ENCODE measurements at regions not wholly inside any gene's neighbourhood (a gene's known extent, or its start where the extent isn't known, plus 50 kb on each side); places are given as distances from the start of the nearest gene placed in this dataset.
"Not testable (repeated sequence)": the region's sequence is repeated elsewhere in the genome, so short reads cannot be mapped to it uniquely, and the experiment has no call there.

- DNase-seq (no peak), ATAC-seq (no peak)
- no peaks in the 10 kb centered on the region for H3K27me3 ChIP-seq
- no peaks in the 10 kb centered on the region for H3K4me1 ChIP-seq
- intact Hi-C loops (cut with DNase I), result no loop called here
- no peak for TF ChIP-seq CTCF (IDR thresholded peaks at IDR 0.05)
- H3K9me3 ChIP-seq, result no peaks in the 10 kb centered on the region
- no peaks in the 10 kb centered on the region for H3K36me3 ChIP-seq
- H3K27ac ChIP-seq, result no peak overlapping the region
- WGBS (ENCODE audit: insufficient coverage, low coverage, low lambda C conversion rate, missing lambda C conversion rate), result 61% methylated on average over 4 of the region's 4 CpGs
- no peak overlapping the region for H3K4me3 ChIP-seq
Observed at GRCh38 chr9:107782789-107783188, 293.2 kb upstream of the KLF4 start.

- Histone ChIP-seq H3K4me1 (no peaks in the 10 kb centered on the region), H3K9me3 (no peaks in the 10 kb centered on the region), H3K27ac (no peak overlapping the region), H3K27me3 (no peaks in the 10 kb centered on the region), H3K4me3 (no peak overlapping the region), H3K36me3 (no peaks in the 10 kb centered on the region)
- WGBS (ENCODE audit: insufficient coverage, low coverage, low lambda C conversion rate, missing lambda C conversion rate), result 21% methylated on average over 3 of the region's 3 CpGs
- intact Hi-C loops (cut with DNase I), result no loop called here
- TF ChIP-seq CTCF (IDR thresholded peaks at IDR 0.05) (no peak), POLR2A (IDR thresholded peaks at IDR 0.05) (no peak)
- ATAC-seq (no peak), DNase-seq (no peak)
Observed at GRCh38 chr9:107782381-107782780, 292.8 kb upstream of the KLF4 start.

GRCh38 chr9:107780960-107781359 is 291.4 kb upstream of the KLF4 start:
- ATAC-seq (no peak), DNase-seq (no peak)
- H3K9me3 ChIP-seq, result no peaks in the 10 kb centered on the region
- no peaks in the 10 kb centered on the region for H3K4me1 ChIP-seq
- TF ChIP-seq CTCF (IDR thresholded peaks at IDR 0.05) (no peak), POLR2A (IDR thresholded peaks at IDR 0.05) (no peak)
- H3K27ac ChIP-seq, result no peak overlapping the region
- H3K27me3 ChIP-seq, result no peaks in the 10 kb centered on the region
- H3K4me3 ChIP-seq, result no peak overlapping the region
- intact Hi-C loops (cut with DNase I), result no loop called here
- H3K36me3 ChIP-seq, result no peaks in the 10 kb centered on the region
- whole genome bisulfite sequencing (ENCODE audit: insufficient coverage, low coverage, low lambda C conversion rate, missing lambda C conversion rate), result 36% methylated on average over 3 of the region's 3 CpGs

GRCh38 chr9:107779731-107780130 is 290.2 kb upstream of the KLF4 start:
- Histone ChIP-seq H3K9me3 (no peaks in the 10 kb centered on the region), H3K36me3 (no peaks in the 10 kb centered on the region), H3K27me3 (no peaks in the 10 kb centered on the region), H3K4me3 (no peak overlapping the region), H3K27ac (no peak overlapping the region), H3K4me1 (no peaks in the 10 kb centered on the region)
- ATAC-seq (no peak), DNase-seq (no peak)
- no peak for TF ChIP-seq POLR2A (IDR thresholded peaks at IDR 0.05)
- TF ChIP-seq CTCF (IDR thresholded peaks at IDR 0.05), result no peak
- WGBS (ENCODE audit: insufficient coverage, low coverage, low lambda C conversion rate, missing lambda C conversion rate), result 56% methylated on average over 3 of the region's 3 CpGs
- intact Hi-C loops (cut with DNase I), result no loop called here

GRCh38 chr9:107778661-107779060 is 289.1 kb upstream of the KLF4 start:
- Histone ChIP-seq H3K27ac (no peak overlapping the region), H3K9me3 (no peaks in the 10 kb centered on the region), H3K4me1 (no peaks in the 10 kb centered on the region), H3K27me3 (no peaks in the 10 kb centered on the region), H3K4me3 (no peak overlapping the region), H3K36me3 (no peaks in the 10 kb centered on the region)
- no peak for DNase-seq
- intact Hi-C loops (cut with DNase I), result no loop called here
- ATAC-seq, result no peak
- WGBS (ENCODE audit: insufficient coverage, low coverage, low lambda C conversion rate, missing lambda C conversion rate), result 87% methylated on average over 1 of the region's 1 CpG
- TF ChIP-seq CTCF (IDR thresholded peaks at IDR 0.05) (no peak), POLR2A (IDR thresholded peaks at IDR 0.05) (no peak)

GRCh38 chr9:107774099-107774498 is 284.5 kb upstream of the KLF4 start:
- H3K27ac ChIP-seq; DNase-seq; H3K27me3 ChIP-seq; intact Hi-C loops (cut with DNase I); H3K4me1 ChIP-seq; H3K4me3 ChIP-seq; H3K9me3 ChIP-seq; H3K36me3 ChIP-seq: not testable (repeated sequence)
- peak in 3 of 4 donors; percentile 38 to 50 (median 39) for ATAC-seq
- 43% methylated on average over 1 of the region's 2 CpGs for WGBS (ENCODE audit: insufficient coverage, low coverage, low lambda C conversion rate, missing lambda C conversion rate)

Measured in right lobe of liver (tissue), 6 donors.